Kidney (tissue), 13 donors: ENCODE measurements at regions not wholly inside any gene's neighbourhood (a gene's known extent, or its start where the extent isn't known, plus 50 kb on each side); places are given as distances from the start of the nearest gene placed in this dataset.

Source experiments
- DNase-seq, 5 donors: peaks; one replicate each; pipeline ENCODE4 v3.0.0-alpha.2; 2013 to 2020
- FAIRE-seq: peaks from 2 replicates; lab custom pipeline; 2012; peaks lifted over from hg19 to GRCh38; lab: Jason Lieb, UNC
- H3K27ac ChIP-seq, 2 donors: one replicate each; pipeline ENCODE4 v1.7.0; 2013; ENCODE audit warnings: low read depth in 2 of 2, low read length in 2 of 2, inconsistent platforms in 1 of 2
- H3K27me3 ChIP-seq: one replicate; pipeline ENCODE4 v1.7.1; 2013; ENCODE audit warnings: low read length, inconsistent platforms; ENCODE audit not compliant: control insufficient read depth, insufficient read depth
- H3K36me3 ChIP-seq, 3 donors: one replicate each; pipeline versions ENCODE4 v1.7.0 to v1.7.1; 2013; ENCODE audit warnings: low read length in 3 of 3, control low read depth in 1 of 3, inconsistent platforms in 1 of 3; ENCODE audit not compliant: insufficient read depth in 3 of 3, control insufficient read depth in 2 of 3
- H3K4me1 ChIP-seq, 3 donors: one replicate each; pipeline versions ENCODE4 v1.7.0 to v1.7.1; 2013; ENCODE audit warnings: low read length in 3 of 3, inconsistent platforms in 1 of 3, low read depth in 1 of 3; ENCODE audit not compliant: control insufficient read depth in 2 of 3, insufficient read depth in 2 of 3
- H3K4me3 ChIP-seq, 3 donors: one replicate each; pipeline versions ENCODE4 v1.7.0 to v1.8.1; 2013; ENCODE audit warnings: low read length in 3 of 3, control low read depth in 1 of 3, inconsistent platforms in 1 of 3
- H3K9ac ChIP-seq, 3 donors: one replicate each; pipeline versions ENCODE4 v1.7.0 to v1.7.1; 2013; ENCODE audit warnings: low read length in 3 of 3, control low read depth in 1 of 3, inconsistent platforms in 1 of 3
- H3K9me3 ChIP-seq, 3 donors: one replicate each; pipeline versions ENCODE4 v1.7.0 to v1.7.1; 2013; ENCODE audit warnings: low read length in 3 of 3, control low read depth in 1 of 3, inconsistent platforms in 1 of 3; ENCODE audit not compliant: control insufficient read depth in 2 of 3, insufficient read depth in 1 of 3
- CTCF ChIP-seq: IDR thresholded peaks from 3 replicates; pipeline ENCODE4 v1.5.1; 2012; ENCODE audit warnings: mild to moderate bottlenecking, moderate library complexity, borderline replicate concordance; ENCODE audit not compliant: insufficient read depth; ENCODE audit errors: extremely low read depth
- intact Hi-C: fragments of 100-400 bp; cut with DNase I; formaldehyde crosslinking; loops from one replicate; pipeline ENCODE4 v1.11.1; 2022
- donor health status: control.
- donor health status: control.
- donor health status: control.
- donor health status: control.
- donor health status: control.
- donor health status: DM: yes; HTN: yes; CAD: no.
- donor health status: Normal renal cell carcinoma (clear cell type).

GRCh38 chr19:31119951-31120690 lies 229.1 kb downstream of the TSHZ3 start:
- Histone ChIP-seq H3K4me1 (no peaks in the 10 kb centered on the region), H3K9me3 (no peaks in the 10 kb centered on the region), H3K9ac (no peak overlapping the region), H3K27me3 (no peaks in the 10 kb centered on the region), H3K27ac (no peak overlapping the region), H3K36me3 (no peaks in the 10 kb centered on the region), H3K4me3 (no peak overlapping the region)
- intact Hi-C loops = no loop called here
- DNase-seq (no peak), FAIRE-seq (no peak)
- no peak for TF ChIP-seq CTCF

DNA sequence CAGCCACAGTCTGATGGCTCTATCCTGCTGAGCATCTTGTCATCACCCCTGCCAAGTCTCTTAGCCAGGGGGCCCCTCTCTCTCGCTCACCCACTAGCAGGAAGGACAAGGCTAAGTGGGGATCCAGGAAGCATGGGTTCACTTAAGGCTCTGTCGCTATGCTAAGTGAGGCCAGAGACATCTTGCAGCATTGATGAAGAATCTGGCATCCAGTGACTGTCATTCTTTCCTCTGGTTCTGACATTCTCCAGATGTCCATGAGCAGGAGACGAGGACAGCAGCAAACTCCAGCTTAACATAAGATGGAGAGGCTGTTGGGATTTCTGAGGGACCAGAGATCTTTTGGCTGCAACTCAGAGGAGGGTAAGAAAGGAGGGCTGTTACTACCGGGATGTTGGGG lies 230.2 kb downstream of the TSHZ3 start:
- H3K9ac ChIP-seq = no peak overlapping the region
- no peak for TF ChIP-seq CTCF
- no peaks in the 10 kb centered on the region for H3K36me3 ChIP-seq
- H3K9me3 ChIP-seq = no peaks in the 10 kb centered on the region
- intact Hi-C loops = no loop called here
- DNase-seq (peak in 1 of 5 donors; percentile 29), FAIRE-seq (no peak)
- no peaks in the 10 kb centered on the region for H3K4me1 ChIP-seq
- H3K4me3 ChIP-seq = no peak overlapping the region
- H3K27ac ChIP-seq = no peak overlapping the region
- no peaks in the 10 kb centered on the region for H3K27me3 ChIP-seq

- Histone ChIP-seq H3K27me3 (no peaks in the 10 kb centered on the region), H3K36me3 (no peaks in the 10 kb centered on the region), H3K4me3 (no peak overlapping the region), H3K4me1 (no peaks in the 10 kb centered on the region), H3K9ac (no peak overlapping the region), H3K9me3 (no peaks in the 10 kb centered on the region), H3K27ac (no peak overlapping the region)
- peak in 1 of 5 donors; percentile 29 for DNase-seq
- FAIRE-seq = no peak
- TF ChIP-seq CTCF = no peak
- intact Hi-C loops = no loop called here
Measured at GRCh38 chr19:31118287-31118955, 230.8 kb downstream of the TSHZ3 start.
